ENCODE measurements at regions not wholly inside any gene's neighbourhood (a gene's known extent, or its start where the extent isn't known, plus 50 kb on each side); places are given as distances from the start of the nearest gene placed in this dataset.

GRCh38 chr11:95344932-95345642 lies 114.1 kb upstream of the SESN3 start:
- DNase-seq = no peak
- Histone ChIP-seq H3K9ac (ENCODE audit: low read depth in 2 of 2, low read length in 2 of 2) (no peak overlapping the region), H3K27ac (no peak overlapping the region), H3K4me1 (no peaks in the 10 kb centered on the region), H3K36me3 (no peaks in the 10 kb centered on the region), H3K9me3 (no peaks in the 10 kb centered on the region), H3K4me3 (no peak overlapping the region), H3K27me3 (no peaks in the 10 kb centered on the region)
- TF ChIP-seq CTCF (IDR thresholded peaks at IDR 0.05) = no peak
- intact Hi-C loops (cut with DNase I) = no loop called here

- Histone ChIP-seq H3K27ac (no peak overlapping the region), H3K4me1 (no peaks in the 10 kb centered on the region)
Measured at GRCh38 chr11:95341221-95341620, 110.2 kb upstream of the SESN3 start.

GRCh38 chr11:95339086-95339901 lies 108.3 kb upstream of the SESN3 start:
- no peak overlapping the region for H3K27ac ChIP-seq
- DNase-seq = no peak
- H3K9ac ChIP-seq (ENCODE audit: low read depth in 2 of 2, low read length in 2 of 2) = no peak overlapping the region
- no peak for TF ChIP-seq CTCF (IDR thresholded peaks at IDR 0.05)
- no peaks in the 10 kb centered on the region for H3K9me3 ChIP-seq
- H3K4me1 ChIP-seq = no peaks in the 10 kb centered on the region
- intact Hi-C loops (cut with DNase I) = no loop called here
- no peaks in the 10 kb centered on the region for H3K27me3 ChIP-seq
- H3K36me3 ChIP-seq = no peaks in the 10 kb centered on the region
- no peak overlapping the region for H3K4me3 ChIP-seq

More at GRCh38 chr11:95341221-95341620, 110.2 kb upstream of the SESN3 start:
- no peak for DNase-seq
- Histone ChIP-seq H3K4me3 (no peak overlapping the region), H3K36me3 (no peaks in the 10 kb centered on the region), H3K9me3 (no peaks in the 10 kb centered on the region), H3K9ac (ENCODE audit: low read depth in 2 of 2, low read length in 2 of 2) (no peak overlapping the region), H3K27me3 (no peaks in the 10 kb centered on the region)
- intact Hi-C loops (cut with DNase I) = no loop called here
- no peak for TF ChIP-seq CTCF (IDR thresholded peaks at IDR 0.05)

GRCh38 chr11:95338430-95338991 lies 107.5 kb upstream of the SESN3 start:
- no peaks in the 10 kb centered on the region for H3K4me1 ChIP-seq
- no peak overlapping the region for H3K4me3 ChIP-seq
- no peak overlapping the region for H3K9ac ChIP-seq (ENCODE audit: low read depth in 2 of 2, low read length in 2 of 2)
- peak overlapping the region; percentile 53 for H3K27ac ChIP-seq
- H3K9me3 ChIP-seq = no peaks in the 10 kb centered on the region
- no peaks in the 10 kb centered on the region for H3K36me3 ChIP-seq
- H3K27me3 ChIP-seq = no peaks in the 10 kb centered on the region
- DNase-seq = peak; percentile 50
- TF ChIP-seq CTCF (IDR thresholded peaks at IDR 0.05) = no peak
- intact Hi-C loops (cut with DNase I) = no loop called here

GRCh38 chr11:95337972-95338429 lies 107.0 kb upstream of the SESN3 start:
- no peaks in the 10 kb centered on the region for H3K36me3 ChIP-seq
- no peaks in the 10 kb centered on the region for H3K9me3 ChIP-seq
- H3K4me3 ChIP-seq = no peak overlapping the region
- no peaks in the 10 kb centered on the region for H3K4me1 ChIP-seq
- H3K9ac ChIP-seq (ENCODE audit: low read depth in 2 of 2, low read length in 2 of 2) = no peak overlapping the region
- no peak for DNase-seq
- peak overlapping the region; percentile 53 for H3K27ac ChIP-seq
- TF ChIP-seq CTCF (IDR thresholded peaks at IDR 0.05) = no peak
- H3K27me3 ChIP-seq = no peaks in the 10 kb centered on the region
- intact Hi-C loops (cut with DNase I) = no loop called here

All from colonic mucosa (tissue), 4 donors.